Suppressor macrophage (primary cell): ENCODE measurements at regions not wholly inside any gene's neighbourhood (a gene's known extent, or its start where the extent isn't known, plus 50 kb on each side); places are given as distances from the start of the nearest gene placed in this dataset.

Experiments used
- DNase-seq, 4 experiments: peaks; one replicate each; pipeline ENCODE4 v3.0.0-alpha.2; 2020 to 2022

DNA sequence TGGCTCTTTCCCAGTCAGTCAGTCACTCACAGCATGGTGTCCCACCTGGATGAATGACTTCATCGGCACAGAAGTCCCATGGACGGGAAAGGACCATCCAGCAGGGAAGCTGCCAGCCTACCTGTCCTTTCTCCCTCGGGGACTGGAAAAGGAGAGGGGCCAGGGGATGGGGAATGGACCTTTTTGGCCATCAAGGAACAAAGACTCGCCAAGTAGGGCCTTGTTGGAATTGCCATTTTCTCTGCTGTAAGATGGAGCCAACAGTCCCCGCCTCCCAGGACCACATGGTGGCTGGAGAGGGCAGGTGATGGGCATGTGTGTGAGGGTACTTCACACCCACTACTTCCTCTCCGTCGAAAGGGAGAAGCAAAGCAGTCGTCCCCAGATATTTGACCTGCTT, 67.8 kb upstream of the LHX1 start:
- no peak for DNase-seq

DNA sequence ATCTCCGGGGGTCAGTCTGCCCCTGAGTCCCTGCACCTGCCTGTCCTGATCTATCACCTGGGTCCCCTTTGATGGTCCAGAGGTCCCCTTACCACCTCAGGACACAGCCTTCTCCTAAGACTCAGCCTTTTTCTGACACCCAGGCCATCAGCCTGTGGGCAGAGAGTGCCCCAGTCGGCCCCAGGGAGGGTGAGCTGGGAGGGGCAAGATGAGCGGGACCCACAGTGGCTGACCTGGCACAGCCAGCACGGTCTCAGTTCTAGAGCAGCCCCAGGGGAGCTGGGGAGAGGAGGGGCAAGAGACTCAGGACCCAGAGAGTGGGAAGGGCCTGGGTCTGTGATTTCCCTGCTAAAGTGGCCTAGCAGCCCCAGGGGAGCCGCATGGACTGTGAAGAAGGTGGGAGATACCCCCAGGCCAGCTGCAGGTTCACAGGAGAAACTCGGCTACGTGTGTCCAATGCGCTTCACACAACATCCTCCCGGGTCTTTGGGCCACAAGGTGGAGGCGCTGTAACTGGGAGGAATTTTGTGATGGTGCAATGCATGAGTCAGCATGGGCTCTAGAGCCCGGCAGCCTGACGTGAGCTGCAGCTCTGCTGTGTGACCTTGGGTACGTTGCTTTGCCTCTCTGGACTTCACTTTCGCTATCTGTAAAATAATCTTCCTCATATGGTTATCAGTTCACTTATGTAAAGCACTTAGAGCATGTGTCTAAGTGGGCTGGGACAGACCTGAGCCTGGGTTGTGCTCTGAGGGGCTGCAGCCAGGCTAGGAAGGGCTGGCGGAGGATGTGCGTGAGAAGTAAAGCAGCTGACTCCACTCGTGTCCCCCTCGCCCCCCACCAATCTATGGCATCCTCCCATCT, 67.2 kb upstream of the LHX1 start:
- peak in 2 of 4 experiments; percentile 18 to 27 for DNase-seq

DNA sequence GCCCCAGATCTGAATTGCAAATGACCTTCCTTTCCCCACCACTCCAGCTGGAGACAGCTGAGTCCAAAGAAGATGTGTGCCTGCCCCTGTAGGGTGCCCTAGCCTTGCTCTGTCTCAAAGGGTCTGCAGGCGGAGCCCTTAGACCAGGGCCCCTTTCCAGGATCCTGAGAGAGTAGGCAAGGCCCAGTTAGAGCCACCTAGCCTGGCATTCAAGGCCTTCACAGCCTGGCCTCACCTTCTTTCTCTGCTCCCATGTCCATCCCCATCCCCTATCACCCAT, 66.6 kb upstream of the LHX1 start:
- DNase-seq = no peak

DNA sequence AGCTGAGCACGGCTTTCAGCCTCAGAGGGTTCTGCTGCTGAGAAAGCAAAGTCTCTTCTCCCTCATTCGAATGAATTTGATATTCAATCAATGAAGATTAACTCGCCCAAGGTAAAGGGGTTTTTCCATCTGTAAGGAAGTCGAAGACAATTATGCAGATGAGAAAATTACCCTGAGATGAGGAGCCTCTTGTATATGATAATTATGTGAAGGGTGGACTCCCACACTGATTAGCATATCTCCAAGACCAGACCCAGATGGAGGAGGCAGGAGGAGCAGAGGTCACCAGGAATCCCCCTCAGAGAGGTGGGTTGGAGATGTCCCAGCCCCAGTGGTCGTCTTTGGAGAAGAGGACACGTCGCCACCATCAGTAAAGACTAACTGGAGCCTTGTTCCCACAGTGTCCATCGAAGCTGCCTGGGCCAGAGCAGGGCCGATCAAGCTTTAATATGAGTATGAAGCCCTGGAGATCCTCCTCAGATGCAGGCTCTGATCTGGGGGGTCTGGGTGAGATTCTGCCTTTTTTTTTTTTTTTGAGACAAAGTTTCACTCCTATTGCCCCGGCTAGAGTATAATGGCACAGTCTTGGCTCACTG, 61.5 kb upstream of the LHX1 start:
- no peak for DNase-seq

DNA sequence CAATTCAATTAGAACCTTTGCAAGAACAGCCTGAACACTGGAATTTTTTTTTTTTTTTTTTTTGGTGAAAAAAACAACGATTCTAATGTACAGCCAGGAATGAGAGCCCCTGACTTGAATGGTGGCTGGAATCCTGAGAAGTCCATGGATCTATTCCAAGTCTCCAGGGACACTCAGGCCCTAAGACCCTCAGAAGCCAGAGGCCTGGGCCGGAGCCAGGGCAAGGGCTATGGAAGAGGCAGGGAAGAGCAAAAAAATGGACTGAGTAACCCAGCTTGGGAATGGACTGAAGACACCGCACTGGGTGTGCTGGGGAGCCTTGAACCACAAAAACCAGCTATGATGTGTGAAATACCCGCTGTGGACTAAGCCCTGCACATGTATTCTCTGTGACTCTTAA, 60.3 kb upstream of the LHX1 start:
- DNase-seq = no peak

DNA sequence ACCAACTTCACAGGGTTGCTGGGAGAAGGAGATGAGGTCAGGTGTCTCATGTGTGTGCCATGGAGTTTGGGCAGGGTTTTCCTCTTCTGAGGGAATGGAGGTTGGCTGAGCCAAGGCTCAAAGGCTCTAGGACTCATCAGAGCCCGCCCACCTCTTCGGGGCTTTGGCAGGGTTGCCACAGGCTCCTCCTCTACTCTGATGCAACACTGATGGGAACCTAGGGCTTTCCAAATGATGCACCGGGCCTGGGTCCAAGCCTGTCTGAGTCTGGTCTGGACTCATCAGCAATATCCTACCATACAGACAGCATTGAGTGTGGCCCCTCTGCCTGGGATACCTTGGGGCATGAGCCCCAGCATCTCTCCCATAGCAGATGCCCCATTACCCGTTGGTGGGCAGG, 59.5 kb upstream of the LHX1 start:
- DNase-seq = peak in 3 of 4 experiments; percentile 11 to 26 (median 16)

DNA sequence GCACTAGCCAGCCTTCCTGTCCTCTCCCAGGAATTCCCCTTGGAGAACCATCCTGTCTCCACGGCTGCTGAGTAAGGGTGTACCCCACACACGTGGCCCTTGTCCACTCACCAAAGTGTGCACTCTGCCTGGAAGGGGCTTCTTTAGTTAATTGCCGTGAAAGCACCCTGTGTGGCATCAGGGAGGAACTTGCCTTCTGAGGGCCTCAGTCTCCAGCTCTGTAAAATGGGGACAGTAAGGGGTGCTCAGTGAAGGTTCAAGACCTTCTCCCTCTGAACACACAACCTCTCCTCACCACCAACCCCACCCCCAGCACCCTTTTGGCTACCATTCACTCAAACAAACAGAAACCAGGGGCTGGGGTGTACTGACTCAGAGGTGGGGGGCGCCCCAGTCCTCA, 59.1 kb upstream of the LHX1 start:
- no peak for DNase-seq

DNA sequence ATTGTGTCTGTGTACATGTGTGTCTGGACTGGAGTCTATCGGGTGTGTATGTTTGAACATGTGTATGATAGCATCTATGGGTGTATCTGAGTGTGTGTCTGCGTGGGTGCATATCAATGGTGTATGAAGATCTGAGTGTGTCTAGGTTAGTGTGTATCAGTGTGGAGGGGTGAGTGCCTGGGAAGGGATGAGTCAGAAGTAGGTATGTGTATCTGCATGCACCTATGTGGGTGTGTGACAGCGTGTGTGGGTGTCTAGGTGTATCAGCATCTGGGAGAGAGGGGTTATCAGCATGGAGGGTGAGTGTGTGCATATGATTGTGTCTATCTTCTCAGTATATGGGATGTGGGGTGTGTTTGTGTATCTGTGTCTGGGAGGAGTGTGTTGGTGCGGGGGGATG, 58.2 kb upstream of the LHX1 start:
- DNase-seq = no peak

DNA sequence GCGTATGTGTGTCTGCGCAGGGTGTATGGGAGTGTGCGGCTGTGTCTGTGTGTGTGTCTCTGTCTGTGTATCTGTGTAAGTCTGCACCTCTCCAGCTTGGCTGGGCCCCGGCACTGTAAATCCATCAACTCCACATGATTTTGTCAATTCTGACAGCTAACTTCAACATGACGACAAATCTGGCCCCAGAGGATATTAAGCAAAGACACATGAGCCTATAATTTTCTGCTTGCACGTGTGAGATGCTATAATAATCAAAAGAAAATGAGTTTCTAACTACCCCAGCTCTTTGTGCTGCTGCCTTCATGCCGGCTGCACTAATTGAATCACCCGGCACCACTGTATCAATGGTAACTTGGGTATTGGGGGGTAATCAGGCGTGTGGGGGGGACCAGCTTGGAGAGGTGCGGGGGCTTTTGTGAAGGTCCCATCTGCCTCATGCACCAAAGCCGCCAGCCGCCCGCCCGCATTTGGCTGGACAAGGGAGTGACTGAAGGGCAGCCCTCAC, 57.6 kb upstream of the LHX1 start:
- DNase-seq = no peak

DNA sequence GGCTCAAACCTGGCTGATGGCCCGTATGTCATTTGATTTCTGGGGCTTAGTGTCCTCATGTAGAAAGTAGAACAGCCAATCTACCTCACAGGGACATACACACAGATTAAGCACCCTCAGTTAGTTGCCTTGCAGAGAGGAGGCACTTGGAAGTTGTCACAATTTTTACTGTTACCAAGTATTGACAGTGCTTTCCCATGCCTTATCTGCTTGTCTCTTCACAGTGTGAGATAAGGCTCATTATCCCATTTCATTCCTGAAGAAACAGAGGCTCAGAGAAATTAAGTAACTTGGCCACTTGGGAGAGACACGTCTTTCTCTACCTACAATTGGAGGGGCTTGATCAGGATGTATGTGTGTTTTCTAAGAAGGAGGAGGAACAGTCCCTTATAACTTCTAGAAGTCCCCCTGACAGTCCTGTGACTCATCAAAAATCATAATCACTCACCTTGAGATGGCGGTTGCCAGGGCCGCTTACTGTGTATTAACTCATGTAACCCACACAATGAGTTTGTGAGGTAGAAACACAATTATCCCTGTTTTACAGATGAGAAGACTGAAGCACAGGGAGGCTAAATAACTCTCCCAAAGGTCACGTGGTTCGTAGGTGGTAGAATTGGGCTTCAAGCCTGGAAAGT, 56.9 kb upstream of the LHX1 start:
- no peak for DNase-seq

DNA sequence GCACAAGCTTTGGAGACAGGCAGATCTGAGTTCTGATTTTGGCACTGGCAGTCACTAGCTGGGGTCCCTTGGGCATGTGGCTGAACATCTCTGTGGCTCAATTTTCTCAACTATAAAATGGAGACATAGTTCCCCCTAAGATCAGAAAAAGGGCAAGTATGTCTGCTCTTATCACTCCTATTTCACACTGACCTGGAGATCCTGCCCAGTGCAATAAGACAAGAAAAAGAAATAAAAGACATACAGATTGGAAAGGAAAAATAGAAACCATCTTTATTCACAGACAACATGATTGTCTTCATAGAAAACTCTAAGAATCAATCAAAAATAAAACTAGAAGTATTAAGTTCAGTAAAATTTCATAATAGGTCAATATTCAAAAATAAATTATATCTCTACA, 56.0 kb upstream of the LHX1 start:
- no peak for DNase-seq

DNA sequence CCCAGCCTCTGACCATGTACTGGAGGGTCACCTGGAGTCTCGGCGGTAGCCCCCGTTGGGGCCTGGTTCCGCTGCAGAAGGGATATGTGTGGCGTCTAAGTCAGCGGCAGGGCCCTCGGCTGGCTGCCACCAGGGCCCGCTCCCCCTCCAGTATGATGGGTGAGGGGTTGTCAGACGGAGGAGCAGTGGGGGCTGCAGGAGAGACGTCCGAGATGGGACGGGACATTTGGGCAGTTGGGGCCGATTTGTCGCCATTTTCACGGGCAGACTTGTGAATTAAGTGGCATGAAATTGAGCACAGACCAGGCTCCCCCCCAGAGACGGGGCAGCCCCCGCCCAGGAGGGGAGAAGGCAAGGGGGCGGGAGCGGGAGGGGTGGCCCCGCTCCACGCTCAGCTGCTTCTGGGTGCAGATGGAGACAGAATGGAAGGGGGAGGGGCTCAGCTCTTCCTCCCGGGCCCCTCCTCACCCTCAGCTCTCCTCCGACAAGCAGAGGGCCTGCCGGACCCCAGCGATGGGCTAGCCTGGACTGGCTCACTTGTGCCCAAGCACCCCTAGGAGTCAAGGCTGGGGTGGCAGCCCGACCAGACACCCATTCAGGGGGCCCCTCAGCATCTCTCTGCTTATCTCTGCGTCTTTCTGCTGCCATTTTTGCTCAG, 52.7 kb upstream of the LHX1 start:
- DNase-seq = no peak

DNA sequence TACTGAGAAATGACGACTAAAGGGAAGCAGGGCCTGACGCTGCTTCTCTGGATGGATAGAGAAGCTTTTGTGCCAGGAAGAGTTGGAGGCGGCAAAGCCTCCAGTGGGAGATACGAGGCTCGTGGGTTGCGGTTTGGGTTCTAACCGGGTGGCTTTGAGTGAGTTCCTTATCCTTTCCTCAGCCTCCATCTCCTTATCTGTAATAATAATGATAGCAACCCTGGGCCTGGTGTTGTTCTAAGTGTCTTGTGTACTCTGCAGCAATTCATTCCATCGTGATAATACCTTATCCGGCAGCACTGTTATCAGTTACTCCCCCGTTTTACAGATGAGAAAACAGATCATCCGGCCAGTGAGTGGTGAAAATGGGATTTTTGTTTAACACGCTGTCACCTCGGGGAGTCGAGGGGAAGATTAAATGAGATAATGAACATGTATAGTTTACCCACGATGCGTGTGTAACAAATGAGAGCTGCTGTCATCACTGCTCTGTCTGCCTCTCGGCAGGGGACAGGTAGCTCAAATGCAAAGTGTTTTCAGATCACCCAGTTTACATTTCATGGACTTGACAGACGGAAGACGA, 52.0 kb upstream of the LHX1 start:
- DNase-seq = no peak

DNA sequence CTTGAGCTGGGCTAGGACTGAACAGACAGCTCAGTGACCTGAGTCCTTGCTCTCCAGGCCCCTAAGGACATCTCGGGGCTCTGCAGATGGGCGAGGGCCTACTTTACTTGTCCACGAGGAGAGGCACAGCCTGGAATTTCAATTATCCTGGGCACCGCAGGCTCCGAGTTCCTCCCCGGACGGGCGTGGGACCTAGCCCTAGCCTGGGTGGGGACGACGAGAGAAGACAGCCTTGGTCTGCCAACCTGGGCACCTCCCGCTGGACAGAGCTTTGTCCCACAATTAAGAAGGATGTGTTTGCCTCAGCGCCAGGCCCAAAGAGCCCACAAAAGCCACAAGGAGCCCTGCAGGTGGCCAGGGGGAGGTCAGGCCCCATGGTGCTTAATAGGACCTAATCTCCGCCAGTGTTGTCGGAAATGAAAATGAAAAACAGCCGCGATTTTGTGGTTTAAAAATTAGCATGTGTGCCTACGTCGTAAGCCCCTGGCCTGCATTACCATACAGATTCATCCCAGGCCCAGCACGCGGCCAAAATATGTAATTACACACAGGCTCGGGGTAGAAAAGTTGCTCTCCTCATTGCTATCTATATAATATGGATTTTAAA, 51.4 kb upstream of the LHX1 start:
- no peak for DNase-seq
